Body of pancreas (tissue), 4 donors: ENCODE measurements at regions not wholly inside any gene's neighbourhood (a gene's known extent, or its start where the extent isn't known, plus 50 kb on each side); places are given as distances from the start of the nearest gene placed in this dataset.
"Not testable (repeated sequence)": the region's sequence is repeated elsewhere in the genome, so short reads cannot be mapped to it uniquely, and the experiment has no call there.

Experiments used
- ATAC-seq: fragments of 150-250 bp; one replicate; pipeline ENCODE4 v1.9.1; 2016
- DNase-seq, 4 donors: peaks; one replicate each; pipeline ENCODE4 v3.0.0-alpha.2; 2019
- H3K27ac ChIP-seq, 4 donors: fragments of 200-600 bp; sonication (generic); 1 replicate in 3 of 4; 2 replicates in 1 of 4; pipeline versions ENCODE4 v1.5.1 to v1.6.1; 2016 to 2019; ENCODE audit warnings: mild to moderate bottlenecking in 1 of 4, mixed read lengths in 1 of 4, moderate library complexity in 1 of 4
- H3K27me3 ChIP-seq, 2 donors: fragments of 200-600 bp; sonication (generic); one replicate each; pipeline ENCODE4 v1.6.0; 2016; ENCODE audit warnings: mild to moderate bottlenecking in 1 of 2
- H3K36me3 ChIP-seq, 2 donors: fragments of 200-600 bp; sonication (generic); replicated peaks in 1 of 2; 2 replicates each; pipeline ENCODE4 v1.5.1; 2016; ENCODE audit warnings: low read depth in 2 of 2; ENCODE audit not compliant: insufficient read depth in 1 of 2
- H3K4me1 ChIP-seq: fragments of 200-600 bp; sonication (generic); one replicate; pipeline ENCODE4 v1.6.0; 2016
- H3K4me3 ChIP-seq, 2 donors: fragments of 200-600 bp; sonication (generic); 1 replicate in 1 of 2; 2 replicates in 1 of 2; pipeline ENCODE4 v1.5.1; 2016 to 2019
- H3K9me3 ChIP-seq, 3 donors: fragments of 200-600 bp; sonication (generic); 1 replicate in 2 of 3; 2 replicates in 1 of 3; pipeline ENCODE4 v1.5.1; 2016
- CTCF ChIP-seq, 7 experiments: fragments of 450-650 bp in 4 of 7; fragments of 200-600 bp in 3 of 7; sonication (generic) in 3 of 7; IDR thresholded peaks; one replicate each; pipeline ENCODE4 v1.5.1; 2016 to 2019; ENCODE audit warnings: antibody characterized with exemption in 7 of 7
- POLR2A ChIP-seq, 3 donors: fragments of 450-650 bp; IDR thresholded peaks; one replicate each; pipeline ENCODE4 v1.6.1; 2016; ENCODE audit warnings: antibody characterized with exemption in 3 of 3, mild to moderate bottlenecking in 2 of 3
- WGBS, 2 donors: methylation state at CpG; one replicate each; pipeline ENCODE4 v1.1.5; 2017; 5-methylcytosine and 5-hydroxymethylcytosine counted together
- intact Hi-C: fragments of 100-400 bp; cut with DNase I; formaldehyde crosslinking; loops from one replicate; pipeline ENCODE4 v1.15.1; 2023

- H3K9me3 ChIP-seq, H3K27me3 ChIP-seq, H3K4me3 ChIP-seq, H3K4me1 ChIP-seq, ATAC-seq, intact Hi-C loops, H3K27ac ChIP-seq, H3K36me3 ChIP-seq: not testable (repeated sequence)
- peak in 1 of 3 donors; percentile 5 for TF ChIP-seq POLR2A (IDR thresholded peaks at IDR 0.05)
- 76 to 87% methylated on average over 6 to 49 of the region's 54 CpGs for WGBS, 2 donors
- peak in 1 of 4 donors; percentile 6 for DNase-seq
These were observed 141.1 kb downstream of the SLCO4C1 start for GRCh38 chr5:102154791-102155605.

- ATAC-seq: no peak
- intact Hi-C loops: no loop called here
- Histone ChIP-seq H3K4me1 (no peaks in the 10 kb centered on the region), H3K27me3 (no peaks in the 10 kb centered on the region), H3K4me3 (no peak overlapping the region), H3K27ac (no peak overlapping the region), H3K9me3 (no peaks in the 10 kb centered on the region), H3K36me3 (no peaks in the 10 kb centered on the region)
- no peak for TF ChIP-seq CTCF (IDR thresholded peaks at IDR 0.05)
- WGBS, 2 donors: 85 to 94% methylated on average over 2 of the region's 2 CpGs
- DNase-seq: no peak
These were observed 141.8 kb downstream of the SLCO4C1 start for GRCh38 chr5:102154291-102154690.

- TF ChIP-seq CTCF (IDR thresholded peaks at IDR 0.05): peak in 4 of 7 experiments; percentile 34 to 41 (median 38)
- TF ChIP-seq POLR2A (IDR thresholded peaks at IDR 0.05): no peak
- ATAC-seq (no peak), DNase-seq (peak in 1 of 4 donors; percentile 5)
- H3K27me3 ChIP-seq: no peaks in the 10 kb centered on the region
- H3K4me1 ChIP-seq: no peaks in the 10 kb centered on the region
- H3K9me3 ChIP-seq: no peaks in the 10 kb centered on the region
- no peak overlapping the region for H3K27ac ChIP-seq
- intact Hi-C loops: no loop called here
- no peak overlapping the region for H3K4me3 ChIP-seq
- no peaks in the 10 kb centered on the region for H3K36me3 ChIP-seq
- WGBS, 2 donors: 40 to 42% methylated on average over 5 of the region's 5 CpGs
These were observed 142.9 kb downstream of the SLCO4C1 start for GRCh38 chr5:102153003-102153759.

- H3K27me3 ChIP-seq: no peaks in the 10 kb centered on the region
- TF ChIP-seq CTCF (IDR thresholded peaks at IDR 0.05): no peak
- TF ChIP-seq POLR2A (IDR thresholded peaks at IDR 0.05): no peak
- no peak overlapping the region for H3K4me3 ChIP-seq
- ATAC-seq: no peak
- no peak overlapping the region for H3K27ac ChIP-seq
- H3K4me1 ChIP-seq: no peaks in the 10 kb centered on the region
- H3K36me3 ChIP-seq: no peaks in the 10 kb centered on the region
- WGBS, 2 donors: 38 to 52% methylated on average over 2 of the region's 2 CpGs
- H3K9me3 ChIP-seq: no peaks in the 10 kb centered on the region
- DNase-seq: no peak
- intact Hi-C loops: no loop called here
These were observed 157.1 kb downstream of the SLCO4C1 start for GRCh38 chr5:102139029-102139428.

GRCh38 chr5:102138243-102138653 lies 157.8 kb downstream of the SLCO4C1 start:
- DNase-seq (no peak), ATAC-seq (no peak)
- Histone ChIP-seq H3K4me1 (no peaks in the 10 kb centered on the region), H3K36me3 (no peaks in the 10 kb centered on the region), H3K4me3 (no peak overlapping the region), H3K9me3 (no peaks in the 10 kb centered on the region), H3K27ac (no peak overlapping the region), H3K27me3 (no peaks in the 10 kb centered on the region)
- intact Hi-C loops: no loop called here
- no peak for TF ChIP-seq CTCF (IDR thresholded peaks at IDR 0.05)
- TF ChIP-seq POLR2A (IDR thresholded peaks at IDR 0.05): no peak
- 47 to 51% methylated on average over 4 of the region's 4 CpGs for WGBS, 2 donors
